NCI-H446 treated with DMSO at 0.1 percent for 48 hours (cell line): ENCODE measurements at regions not wholly inside any gene's neighbourhood (a gene's known extent, or its start where the extent isn't known, plus 50 kb on each side); places are given as distances from the start of the nearest gene placed in this dataset.
"Not testable (repeated sequence)": the region's sequence is repeated elsewhere in the genome, so short reads cannot be mapped to it uniquely, and the experiment has no call there.

Experiments
- DNase-seq: peaks from one replicate; lab custom pipeline; 2025; lab: John Stamatoyannopoulos, UW

- no peak for DNase-seq
Measured at GRCh38 chr17:70375406-70375805, 206.1 kb downstream of the KCNJ2 start.

DNA sequence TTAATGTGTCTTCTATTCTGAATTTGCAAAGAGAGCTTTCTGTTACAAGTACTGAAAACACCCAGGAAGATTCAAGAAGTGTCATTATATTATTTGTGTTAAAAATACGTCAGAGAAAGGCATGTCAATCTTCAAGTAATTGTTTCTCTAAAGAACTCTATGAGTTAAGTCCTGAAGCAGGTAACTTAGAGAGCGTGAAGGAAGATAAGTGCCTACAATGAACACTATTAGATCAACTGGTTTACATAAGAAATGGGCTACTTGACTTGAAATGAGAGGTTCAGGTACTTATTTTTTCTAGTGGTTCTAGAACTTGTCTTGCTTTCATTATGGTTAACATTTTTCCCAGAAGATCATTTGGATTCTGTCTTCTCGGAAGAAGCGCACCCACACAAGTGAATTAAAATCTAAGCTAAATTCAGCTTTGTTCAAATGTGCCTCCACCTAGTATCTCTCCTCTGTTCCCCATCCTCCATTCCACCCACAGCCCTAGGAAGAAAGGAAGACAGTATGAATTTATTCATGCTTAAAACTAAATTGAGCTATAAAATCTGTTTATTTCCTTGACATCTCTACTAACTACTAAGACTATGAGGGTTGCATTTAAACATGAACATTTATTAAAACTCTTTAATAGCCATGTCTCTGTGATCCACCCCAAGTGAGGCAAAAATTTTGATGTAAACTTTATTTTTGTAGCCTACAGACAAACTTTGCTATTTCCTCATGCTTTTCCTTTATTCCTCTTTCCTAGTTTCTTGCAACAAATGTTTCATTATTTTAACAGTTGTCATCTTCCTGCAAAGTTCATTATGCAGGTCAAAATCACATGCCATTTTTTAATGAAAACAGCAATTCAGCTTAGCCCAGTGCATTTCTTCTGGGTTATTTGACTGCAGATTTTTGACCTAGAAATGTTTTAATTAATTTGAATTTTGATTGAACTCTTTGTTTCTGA, 206.8 kb downstream of the KCNJ2 start:
- no peak for DNase-seq

DNA sequence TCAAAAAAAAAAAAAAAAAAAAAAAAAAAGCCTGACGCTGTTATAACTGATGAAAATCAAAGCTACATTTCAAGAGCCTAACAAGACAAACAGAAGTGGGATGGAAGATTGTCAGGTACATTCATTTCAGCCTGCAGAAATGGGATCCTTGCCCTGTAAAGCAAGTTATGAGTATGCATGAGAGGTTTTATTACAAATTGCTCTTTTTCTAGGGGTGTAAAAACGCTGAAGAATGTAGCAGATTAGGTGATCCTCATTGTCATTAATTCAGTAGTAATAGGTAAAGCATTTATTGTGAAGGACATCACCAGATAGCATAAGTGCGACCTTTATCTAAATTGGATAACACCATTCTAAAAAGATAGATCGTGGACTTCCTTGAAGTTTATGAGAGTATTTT, 208.3 kb downstream of the KCNJ2 start:
- no peak for DNase-seq

- no peak for DNase-seq
Measured at GRCh38 chr17:70378076-70378475, 208.7 kb downstream of the KCNJ2 start.

DNA sequence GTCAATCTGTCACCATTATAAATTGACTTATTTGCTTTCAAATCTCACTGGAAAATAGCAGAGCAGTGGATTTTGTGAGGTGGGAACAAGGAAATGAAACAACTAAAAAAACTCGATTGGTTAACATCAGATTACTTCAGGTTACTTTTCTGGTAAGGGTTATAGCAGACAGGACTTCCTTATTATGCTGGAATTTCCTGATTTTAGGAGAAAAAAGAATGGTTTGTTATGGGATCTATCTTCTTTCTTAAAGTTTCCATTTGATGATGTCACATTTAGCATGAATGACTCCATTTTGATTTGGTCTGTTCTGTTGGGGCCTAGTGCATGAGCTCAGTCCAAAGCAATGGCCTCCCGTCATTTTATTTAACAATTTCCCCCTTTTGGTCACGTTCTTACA, 210.6 kb downstream of the KCNJ2 start:
- DNase-seq: no peak

- not testable (repeated sequence) for DNase-seq
Measured at GRCh38 chr17:70381916-70382315, 212.6 kb downstream of the KCNJ2 start.

DNA sequence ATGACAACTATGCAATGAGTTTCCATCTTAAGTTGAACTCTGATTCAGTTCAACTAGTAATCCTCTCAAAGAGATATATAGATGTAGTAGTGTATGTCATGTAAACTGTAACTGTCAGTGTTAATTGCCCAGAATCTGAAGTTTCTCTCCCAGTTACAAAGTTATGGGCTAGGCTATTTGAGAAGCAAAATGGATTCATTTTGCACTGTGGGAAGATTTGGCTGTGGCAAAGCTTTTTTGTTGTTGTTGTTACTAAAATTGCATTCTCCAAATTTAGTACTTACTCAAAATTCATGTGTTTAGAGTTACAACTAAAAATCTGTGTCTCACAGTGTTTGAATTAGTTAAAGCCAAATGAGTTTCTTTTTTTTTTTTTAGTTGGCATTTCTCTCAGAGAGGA, 219.0 kb downstream of the KCNJ2 start:
- DNase-seq: no peak

GRCh38 chr17:70389232-70389757, 220.0 kb downstream of the KCNJ2 start:
- DNase-seq: not testable (repeated sequence)

DNA sequence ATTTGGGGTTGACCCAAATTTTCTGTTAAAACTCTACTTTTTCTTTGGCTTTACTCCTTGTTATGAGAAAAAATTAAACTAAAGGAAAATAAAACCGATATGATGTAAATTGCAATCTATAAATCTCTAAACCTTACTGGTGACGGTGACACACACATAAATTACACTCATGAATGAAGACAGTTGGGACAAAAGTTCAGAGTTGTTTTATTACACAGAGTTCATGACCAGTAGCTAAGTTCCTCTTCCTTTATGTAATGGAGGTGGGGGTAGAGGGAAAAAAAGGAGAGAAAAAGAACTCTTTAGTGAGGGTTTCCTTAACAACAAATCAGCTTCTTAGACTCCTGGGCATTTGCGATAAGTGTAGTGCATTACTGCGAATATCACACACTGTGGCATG, 220.7 kb downstream of the KCNJ2 start:
- DNase-seq: no peak

- DNase-seq: peak; percentile 86
Measured at GRCh38 chr17:70394473-70395232, 225.3 kb downstream of the KCNJ2 start.

DNA sequence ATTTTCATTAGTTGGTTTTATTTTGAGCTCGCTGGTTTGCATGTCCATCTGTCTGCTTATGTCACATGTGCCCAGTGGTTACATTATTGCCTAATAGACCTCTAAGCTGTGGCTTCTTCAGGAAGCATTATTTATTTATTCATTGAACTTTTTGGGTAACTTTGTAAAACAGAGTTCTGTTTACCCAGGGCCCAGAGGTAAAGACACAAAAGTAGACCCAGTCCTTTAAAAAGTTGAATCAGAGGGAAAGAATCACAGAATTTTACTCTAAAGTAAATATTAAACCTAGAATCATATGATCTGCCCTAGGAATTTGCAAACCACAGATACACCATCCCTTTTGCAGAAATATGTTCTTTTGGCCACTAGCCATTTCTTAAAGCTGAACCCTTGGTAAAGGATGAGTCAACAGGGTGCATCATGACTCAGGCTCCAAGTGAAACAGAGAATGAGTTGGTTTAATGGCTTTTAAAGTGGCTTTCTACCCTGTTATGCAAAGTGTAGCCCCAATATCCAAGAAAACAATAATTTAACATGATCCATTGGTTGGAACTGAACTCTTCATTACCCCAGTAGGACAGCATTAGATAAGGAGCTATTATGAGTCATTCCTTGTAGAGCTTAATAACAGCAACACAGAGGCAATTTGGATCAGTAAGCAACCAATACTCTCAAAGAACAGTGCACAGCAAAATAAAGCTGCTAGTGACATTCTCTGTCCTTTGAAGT, 236.3 kb downstream of the KCNJ2 start:
- DNase-seq: peak; percentile 60

DNA sequence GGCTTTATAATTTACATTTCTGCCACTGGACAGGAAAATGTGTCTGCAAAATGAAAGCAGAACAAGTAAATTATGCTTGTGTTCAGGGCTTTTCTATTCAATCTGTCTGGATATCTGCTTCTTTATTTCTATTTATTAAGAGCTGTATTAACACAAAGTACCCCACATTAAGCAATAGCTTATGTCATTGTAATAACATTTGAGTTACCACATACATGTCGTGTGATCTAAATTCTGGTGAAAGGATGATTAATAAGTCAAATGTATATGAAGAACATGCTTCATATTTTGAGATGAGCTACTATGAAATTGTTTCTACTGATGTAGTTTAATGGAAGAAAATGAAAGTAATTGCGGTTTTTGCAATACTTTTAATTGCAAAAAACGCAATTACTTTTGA, 238.2 kb downstream of the KCNJ2 start:
- no peak for DNase-seq

DNA sequence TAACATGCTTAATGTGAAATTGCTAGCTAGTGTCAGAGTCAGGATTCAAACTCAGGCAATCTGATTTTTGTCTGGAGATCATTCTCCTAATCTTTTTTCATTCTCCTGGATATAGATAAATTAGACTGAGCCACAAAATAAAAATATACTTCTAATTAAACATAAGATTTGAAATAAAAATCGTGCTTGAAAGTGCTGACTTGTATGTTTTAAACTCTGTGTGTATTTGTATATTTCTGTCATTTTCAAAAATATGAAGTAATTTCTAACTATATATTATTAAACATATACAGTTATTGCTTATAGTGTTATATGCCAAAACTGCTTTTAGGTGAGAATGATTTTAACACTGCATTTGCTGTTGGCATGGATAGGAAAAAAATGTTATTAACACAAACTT, 239.4 kb downstream of the KCNJ2 start:
- no peak for DNase-seq

DNA sequence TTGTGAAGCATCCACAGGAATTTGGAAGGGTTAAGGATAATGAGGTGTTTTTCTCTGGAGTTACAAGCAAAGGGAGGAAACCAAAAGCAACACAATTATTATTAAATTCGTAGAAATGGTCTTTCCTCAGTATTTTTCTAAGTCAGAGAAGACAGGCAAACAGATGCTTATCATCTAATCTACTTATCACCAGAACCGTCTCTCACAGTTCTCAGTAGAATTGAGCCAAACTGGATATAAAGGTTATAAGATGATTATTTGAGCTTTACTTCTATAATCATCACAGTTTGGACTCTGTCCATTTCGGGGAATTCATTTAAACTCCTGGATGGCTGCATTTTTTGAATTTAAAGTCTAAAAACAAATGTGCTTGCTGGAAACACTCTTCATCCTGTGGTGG, 245.0 kb downstream of the KCNJ2 start:
- DNase-seq: no peak

DNA sequence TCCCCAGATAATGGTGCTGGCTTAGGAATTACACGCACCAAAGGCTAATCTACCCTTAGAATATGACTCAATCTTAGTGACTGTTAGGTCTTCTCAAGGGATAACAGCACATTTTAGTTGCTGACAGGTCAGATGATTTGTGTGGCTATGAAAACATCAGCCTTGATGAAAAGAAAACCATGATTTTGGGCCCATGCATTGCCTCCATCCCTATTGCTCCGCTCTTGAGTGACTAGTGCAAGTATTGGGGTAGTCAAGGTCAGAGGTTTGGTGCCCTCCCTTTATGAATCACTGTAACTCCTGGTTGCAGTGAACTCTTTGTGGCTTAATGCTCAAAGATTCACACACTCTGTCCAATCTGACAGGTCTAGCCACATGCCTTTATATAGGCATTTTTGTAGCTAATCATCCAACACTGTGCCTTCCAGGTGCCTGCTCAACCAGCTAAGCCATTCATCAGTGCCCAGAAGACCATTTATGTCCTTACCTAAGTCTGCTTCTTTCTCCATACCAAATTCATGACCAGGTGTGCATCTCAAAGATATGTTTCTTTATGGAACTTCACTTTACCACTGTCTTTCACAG, 251.6 kb downstream of the KCNJ2 start:
- DNase-seq: no peak

DNA sequence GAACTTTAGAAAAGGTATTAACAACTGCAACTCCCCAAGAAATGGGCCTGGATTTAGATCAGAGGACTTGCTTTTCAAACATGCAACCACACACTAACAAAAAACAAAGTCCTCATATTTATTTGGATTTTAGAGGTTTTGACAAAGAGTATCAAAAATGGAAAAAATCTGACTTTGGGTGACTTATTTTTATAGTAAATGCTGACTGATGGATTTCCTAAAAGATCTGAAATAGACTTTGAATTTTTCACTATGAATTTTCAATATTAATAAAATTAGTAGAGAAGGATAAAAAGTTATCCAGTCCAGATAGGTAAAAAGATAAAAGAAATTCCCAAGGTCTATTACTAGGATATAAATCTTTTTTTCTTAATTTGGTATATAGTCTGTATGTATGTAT, 253.5 kb downstream of the KCNJ2 start:
- no peak for DNase-seq

- DNase-seq: no peak
Measured at GRCh38 chr17:70423562-70423961, 254.2 kb downstream of the KCNJ2 start.

DNA sequence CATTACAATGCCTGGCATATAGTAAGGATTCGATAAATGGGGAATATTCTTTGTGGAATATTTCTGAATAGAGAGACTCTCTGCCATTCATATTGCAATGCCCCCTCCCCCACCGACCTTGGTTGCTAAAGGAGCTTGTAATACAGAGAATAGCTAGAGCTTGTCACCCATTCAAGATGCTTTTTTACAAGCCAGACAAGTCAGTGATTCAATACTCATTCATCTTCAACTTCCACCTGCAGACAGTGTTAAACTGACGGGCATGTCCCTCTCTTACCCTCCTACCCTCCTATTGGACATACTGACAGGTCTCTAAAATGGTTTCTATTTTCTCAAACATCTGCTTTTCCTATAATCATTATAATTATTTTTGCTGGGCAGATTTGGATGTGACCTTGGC, 257.4 kb downstream of the KCNJ2 start:
- no peak for DNase-seq

- no peak for DNase-seq
Measured at GRCh38 chr17:70434536-70435490, 265.5 kb downstream of the KCNJ2 start.

GRCh38 chr17:70437656-70438055, 268.3 kb downstream of the KCNJ2 start:
- no peak for DNase-seq

GRCh38 chr17:70446446-70446845, 277.1 kb downstream of the KCNJ2 start:
- DNase-seq: peak; percentile 17
